SKM-1 (cell line): ENCODE measurements at regions not wholly inside any gene's neighbourhood (a gene's known extent, or its start where the extent isn't known, plus 50 kb on each side); places are given as distances from the start of the nearest gene placed in this dataset.

ENCODE experiments used
- DNase-seq: peaks from one replicate; lab custom pipeline; 2025; ENCODE audit not compliant: unreplicated experiment; lab: John Stamatoyannopoulos, UW

- DNase-seq, result no peak
Measured at GRCh38 chr13:72258340-72258981, 391.5 kb upstream of the DACH1 start.

GRCh38 chr13:72255908-72256307 lies 388.9 kb upstream of the DACH1 start:
- DNase-seq, result no peak

- DNase-seq, result no peak
Measured at GRCh38 chr13:72253754-72254153, 386.8 kb upstream of the DACH1 start.

- no peak for DNase-seq
Measured at GRCh38 chr13:72246396-72246795, 379.4 kb upstream of the DACH1 start.

- no peak for DNase-seq
Measured at GRCh38 chr13:72244788-72245187, 377.8 kb upstream of the DACH1 start.

GRCh38 chr13:72230131-72230530 lies 363.1 kb upstream of the DACH1 start:
- DNase-seq, result no peak

- no peak for DNase-seq
Measured at GRCh38 chr13:72229067-72229466, 362.1 kb upstream of the DACH1 start.

GRCh38 chr13:72221276-72221962 lies 354.4 kb upstream of the DACH1 start:
- peak; percentile 20 for DNase-seq

- no peak for DNase-seq
Measured at GRCh38 chr13:72218966-72219365, 352.0 kb upstream of the DACH1 start.

- no peak for DNase-seq
Measured at GRCh38 chr13:72217142-72217541, 350.1 kb upstream of the DACH1 start.

- no peak for DNase-seq
Measured at GRCh38 chr13:72208112-72208645, 341.2 kb upstream of the DACH1 start.

GRCh38 chr13:72205773-72206172 lies 338.8 kb upstream of the DACH1 start:
- DNase-seq, result no peak

- DNase-seq, result no peak
Measured at GRCh38 chr13:72204291-72204690, 337.3 kb upstream of the DACH1 start.

GRCh38 chr13:72201726-72202125 lies 334.7 kb upstream of the DACH1 start:
- DNase-seq, result no peak

- DNase-seq, result no peak
Measured at GRCh38 chr13:72199640-72200039, 332.6 kb upstream of the DACH1 start.

- no peak for DNase-seq
Measured at GRCh38 chr13:72198967-72199560, 332.1 kb upstream of the DACH1 start.

GRCh38 chr13:72198042-72198441 lies 331.0 kb upstream of the DACH1 start:
- DNase-seq, result no peak

GRCh38 chr13:72195044-72195704 lies 328.2 kb upstream of the DACH1 start:
- DNase-seq, result no peak

- no peak for DNase-seq
Measured at GRCh38 chr13:72194523-72194922, 327.5 kb upstream of the DACH1 start.

GRCh38 chr13:72186730-72187422 lies 319.9 kb upstream of the DACH1 start:
- DNase-seq, result no peak

GRCh38 chr13:72185776-72186175 lies 318.8 kb upstream of the DACH1 start:
- DNase-seq, result no peak
